CD14-positive monocyte (primary cell): ENCODE measurements at regions not wholly inside any gene's neighbourhood (a gene's known extent, or its start where the extent isn't known, plus 50 kb on each side); places are given as distances from the start of the nearest gene placed in this dataset.

Experiments
- DNase-seq, 3 donors: peaks; one replicate each; pipeline ENCODE4 v3.0.0-alpha.2; 2011 to 2022
- H2AFZ ChIP-seq: 2 replicates; pipeline ENCODE4 v1.6.0; 2012; ENCODE audit warnings: mild to moderate bottlenecking, low read depth, low read length, inconsistent platforms; ENCODE audit not compliant: insufficient read depth, poor library complexity, severe bottlenecking
- H3K27ac ChIP-seq, 2 donors: 1 replicate in 1 of 2; 2 replicates in 1 of 2; pipeline ENCODE4 v1.5.1; 2012 to 2013; ENCODE audit warnings: low read length in 2 of 2, control low read depth in 1 of 2, inconsistent platforms in 1 of 2, low read depth in 1 of 2, mild to moderate bottlenecking in 1 of 2
- H3K27me3 ChIP-seq, 2 donors: one replicate each; pipeline versions ENCODE4 v1.6.0 to v1.6.1; 2011 to 2013; ENCODE audit warnings: low read length in 2 of 2; ENCODE audit not compliant: control insufficient read depth in 2 of 2, insufficient read depth in 2 of 2
- H3K36me3 ChIP-seq, 2 donors: replicated peaks in 1 of 2; 1 replicate in 1 of 2; 2 replicates in 1 of 2; pipeline versions ENCODE4 v1.5.1 to v1.6.1; 2012 to 2013; ENCODE audit warnings: low read length in 2 of 2, control low read depth in 1 of 2, inconsistent platforms in 1 of 2, mild to moderate bottlenecking in 1 of 2; ENCODE audit not compliant: insufficient read depth in 2 of 2, control insufficient read depth in 1 of 2
- H3K4me1 ChIP-seq, 2 donors: 1 replicate in 1 of 2; 2 replicates in 1 of 2; pipeline versions ENCODE4 v1.5.1 to v1.6.1; 2012 to 2013; ENCODE audit warnings: low read length in 2 of 2, control low read depth in 1 of 2, inconsistent platforms in 1 of 2, mild to moderate bottlenecking in 1 of 2, moderate library complexity in 1 of 2; ENCODE audit not compliant: insufficient read depth in 2 of 2, control insufficient read depth in 1 of 2
- H3K4me2 ChIP-seq: replicated peaks from 2 replicates; pipeline ENCODE3; 2012; ENCODE audit warnings: low read length, moderate library complexity, mild to moderate bottlenecking; ENCODE audit not compliant: poor library complexity, severe bottlenecking; ENCODE audit errors: extremely low read depth
- H3K4me3 ChIP-seq, 3 experiments: fragments of 200-600 bp in 1 of 3; sonication (generic) in 1 of 3; replicated peaks in 1 of 3; 1 replicate in 2 of 3; 2 replicates in 1 of 3; pipeline ENCODE4 v1.5.1; 2011 to 2013; ENCODE audit warnings: low read length in 3 of 3, mild to moderate bottlenecking in 3 of 3, control low read depth in 2 of 3, low read depth in 2 of 3, inconsistent platforms in 1 of 3, moderate library complexity in 1 of 3
- H3K79me2 ChIP-seq: 2 replicates; pipeline ENCODE4 v1.6.0; 2012; ENCODE audit warnings: mild to moderate bottlenecking, control low read depth, inconsistent platforms, low read length, moderate library complexity; ENCODE audit not compliant: insufficient read depth
- H3K9ac ChIP-seq: 2 replicates; pipeline ENCODE4 v1.6.0; 2017; ENCODE audit warnings: low read length, mild to moderate bottlenecking; ENCODE audit not compliant: insufficient read depth, poor library complexity, severe bottlenecking
- H3K9me3 ChIP-seq, 2 donors: replicated peaks in 1 of 2; 1 replicate in 1 of 2; 2 replicates in 1 of 2; pipeline versions ENCODE4 v1.5.1 to v1.6.1; 2012 to 2013; ENCODE audit warnings: low read length in 2 of 2, control low read depth in 1 of 2; ENCODE audit not compliant: control insufficient read depth in 1 of 2, insufficient read depth in 1 of 2
- H4K20me1 ChIP-seq: 2 replicates; pipeline ENCODE4 v1.6.0; 2012; ENCODE audit warnings: mild to moderate bottlenecking, low read length, control low read depth, moderate library complexity; ENCODE audit not compliant: insufficient read depth
- H3K27ac Mint-ChIP-seq, 7 donors: one replicate each; pipeline ENCODE4 v1.8.0; 2020; ENCODE audit warnings: mild to moderate bottlenecking in 7 of 7, mixed read lengths in 7 of 7, moderate library complexity in 6 of 7, inconsistent platforms in 2 of 7
- H3K27me3 Mint-ChIP-seq, 3 donors: one replicate each; pipeline ENCODE4 v1.8.0; 2021 to 2022; ENCODE audit warnings: low read depth in 3 of 3, mild to moderate bottlenecking in 3 of 3, mixed read lengths in 3 of 3, moderate library complexity in 3 of 3, inconsistent platforms in 1 of 3
- H3K36me3 Mint-ChIP-seq, 2 donors: one replicate each; pipeline ENCODE4 v1.8.0; 2020; ENCODE audit warnings: mixed read lengths in 2 of 2, inconsistent platforms in 1 of 2, mild to moderate bottlenecking in 1 of 2
- H3K4me1 Mint-ChIP-seq: one replicate; pipeline ENCODE4 v1.8.0; 2020; ENCODE audit warnings: mild to moderate bottlenecking, mixed read lengths
- H3K4me3 Mint-ChIP-seq, 2 donors: one replicate each; pipeline ENCODE4 v1.8.0; 2020; ENCODE audit warnings: mild to moderate bottlenecking in 2 of 2, mixed read lengths in 2 of 2, moderate library complexity in 1 of 2
- H3K9me3 Mint-ChIP-seq, 7 donors: one replicate each; pipeline ENCODE4 v1.8.0; 2020 to 2022; ENCODE audit warnings: mixed read lengths in 7 of 7, mild to moderate bottlenecking in 6 of 7, moderate library complexity in 6 of 7, inconsistent platforms in 2 of 7
- CTCF ChIP-seq: fragments of 200-600 bp; IDR thresholded peaks from one replicate; pipeline ENCODE4 v1.8.0; 2022; ENCODE audit warnings: antibody characterized with exemption, mild to moderate bottlenecking
- WGBS: methylation state at CpG from one replicate; pipeline ENCODE4 v1.1.5; 2013; ENCODE audit warnings: missing lambda C conversion rate; ENCODE audit not compliant: insufficient coverage; 5-methylcytosine and 5-hydroxymethylcytosine counted together
- intact Hi-C, 2 donors: fragments of 100-400 bp; cut with micrococcal nuclease; formaldehyde crosslinking; loops; one replicate each; pipeline versions ENCODE4 v1.15.0 to v1.15.1; 2023

- H3K9me3 ChIP-seq: no peaks in the 10 kb centered on the region
- no peaks in the 10 kb centered on the region for H3K36me3 ChIP-seq
- no peak for DNase-seq
- H4K20me1 ChIP-seq: no peaks in the 10 kb centered on the region
- H2AFZ ChIP-seq: no peak overlapping the region
- H3K27me3 ChIP-seq: no peaks in the 10 kb centered on the region
- H3K27me3 Mint-ChIP-seq: peaks cover 0 to 6% (median 6%) of the 10 kb centered on the region in 3 donors
- H3K9me3 Mint-ChIP-seq: peaks cover 0 to 9% (median 0%) of the 10 kb centered on the region in 7 donors
- no peak overlapping the region for H3K9ac ChIP-seq
- no peaks in the 10 kb centered on the region for H3K4me1 Mint-ChIP-seq
- no peak overlapping the region for H3K27ac ChIP-seq
- no peak overlapping the region for H3K4me2 ChIP-seq
- H3K79me2 ChIP-seq: no peaks in the 10 kb centered on the region
- H3K27ac Mint-ChIP-seq: no peak overlapping the region
- H3K4me3 Mint-ChIP-seq: no peak overlapping the region
- TF ChIP-seq CTCF: no peak
- intact Hi-C loops: no loop called here
- H3K36me3 Mint-ChIP-seq: no peaks in the 10 kb centered on the region
- no peak overlapping the region for H3K4me3 ChIP-seq
- no peaks in the 10 kb centered on the region for H3K4me1 ChIP-seq
- WGBS: 78% methylated on average over 4 of the region's 9 CpGs
Observed at GRCh38 chr22:48044487-48045060, 1282.1 kb downstream of the TBC1D22A start.

DNA sequence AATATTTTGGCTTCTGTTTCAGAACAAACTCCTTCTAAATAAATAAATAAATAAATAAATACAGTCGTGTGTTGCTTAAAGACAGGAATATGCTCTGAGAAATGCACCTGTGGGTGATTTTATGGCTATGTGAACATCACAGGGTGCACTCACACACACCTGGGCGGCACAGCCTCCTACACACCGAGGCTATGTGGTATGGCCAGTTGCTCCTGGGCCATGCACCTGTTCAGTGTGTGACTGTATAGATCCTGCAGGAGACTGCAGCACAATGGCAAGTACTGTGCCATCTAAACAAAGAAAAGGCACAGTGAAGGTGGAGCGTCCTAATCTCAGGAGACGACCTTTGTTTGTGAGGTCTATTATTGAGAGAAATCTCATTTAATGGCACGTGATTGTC lies 1281.1 kb downstream of the TBC1D22A start:
- no peaks in the 10 kb centered on the region for H4K20me1 ChIP-seq
- H3K79me2 ChIP-seq: no peaks in the 10 kb centered on the region
- H3K36me3 ChIP-seq: no peaks in the 10 kb centered on the region
- intact Hi-C loops: no loop called here
- H3K9ac ChIP-seq: no peak overlapping the region
- Mint-ChIP-seq H3K27ac (no peak overlapping the region), H3K4me1 (no peaks in the 10 kb centered on the region), H3K4me3 (no peak overlapping the region), H3K27me3 (peaks cover 0 to 6% (median 6%) of the 10 kb centered on the region in 3 donors), H3K36me3 (no peaks in the 10 kb centered on the region), H3K9me3 (peaks cover 0 to 9% (median 0%) of the 10 kb centered on the region in 7 donors)
- no peaks in the 10 kb centered on the region for H3K27me3 ChIP-seq
- TF ChIP-seq CTCF: no peak
- no peak overlapping the region for H3K4me2 ChIP-seq
- peaks cover 0 to 3% of the 10 kb centered on the region in 2 donors for H3K9me3 ChIP-seq
- no peak for DNase-seq
- no peak overlapping the region for H3K4me3 ChIP-seq
- no peaks in the 10 kb centered on the region for H3K4me1 ChIP-seq
- no peak overlapping the region for H2AFZ ChIP-seq
- WGBS: 99% methylated on average over 5 of the region's 6 CpGs
- no peak overlapping the region for H3K27ac ChIP-seq
